Loucy (cell line): ENCODE measurements at regions not wholly inside any gene's neighbourhood (a gene's known extent, or its start where the extent isn't known, plus 50 kb on each side); places are given as distances from the start of the nearest gene placed in this dataset.

Experiments
- EZH2phosphoT487 ChIP-seq: fragments of 200-600 bp; IDR thresholded peaks from 2 replicates; pipeline ENCODE4 v1.6.1; 2018; ENCODE audit warnings: antibody characterized with exemption, mild to moderate bottlenecking, moderate library complexity, borderline replicate concordance
- TF ChIP-seq, protein P1 (sequence below): fragments of 200-600 bp; sonication (generic); conservative IDR thresholded peaks from 2 replicates; pipeline ENCODE4 v1.5.1; 2014; ENCODE audit warnings: mild to moderate bottlenecking, antibody characterized with exemption, low read length

GRCh38 chr4:170743633-170744032 lies 653.9 kb upstream of the AADAT start:
- TF ChIP-seq, protein P1, sequence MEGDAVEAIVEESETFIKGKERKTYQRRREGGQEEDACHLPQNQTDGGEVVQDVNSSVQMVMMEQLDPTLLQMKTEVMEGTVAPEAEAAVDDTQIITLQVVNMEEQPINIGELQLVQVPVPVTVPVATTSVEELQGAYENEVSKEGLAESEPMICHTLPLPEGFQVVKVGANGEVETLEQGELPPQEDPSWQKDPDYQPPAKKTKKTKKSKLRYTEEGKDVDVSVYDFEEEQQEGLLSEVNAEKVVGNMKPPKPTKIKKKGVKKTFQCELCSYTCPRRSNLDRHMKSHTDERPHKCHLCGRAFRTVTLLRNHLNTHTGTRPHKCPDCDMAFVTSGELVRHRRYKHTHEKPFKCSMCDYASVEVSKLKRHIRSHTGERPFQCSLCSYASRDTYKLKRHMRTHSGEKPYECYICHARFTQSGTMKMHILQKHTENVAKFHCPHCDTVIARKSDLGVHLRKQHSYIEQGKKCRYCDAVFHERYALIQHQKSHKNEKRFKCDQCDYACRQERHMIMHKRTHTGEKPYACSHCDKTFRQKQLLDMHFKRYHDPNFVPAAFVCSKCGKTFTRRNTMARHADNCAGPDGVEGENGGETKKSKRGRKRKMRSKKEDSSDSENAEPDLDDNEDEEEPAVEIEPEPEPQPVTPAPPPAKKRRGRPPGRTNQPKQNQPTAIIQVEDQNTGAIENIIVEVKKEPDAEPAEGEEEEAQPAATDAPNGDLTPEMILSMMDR = no peak
- no peak for TF ChIP-seq EZH2phosphoT487
